ENCODE measurements at regions not wholly inside any gene's neighbourhood (a gene's known extent, or its start where the extent isn't known, plus 50 kb on each side); places are given as distances from the start of the nearest gene placed in this dataset.
"Not testable (repeated sequence)": the region's sequence is repeated elsewhere in the genome, so short reads cannot be mapped to it uniquely, and the experiment has no call there.

DNA sequence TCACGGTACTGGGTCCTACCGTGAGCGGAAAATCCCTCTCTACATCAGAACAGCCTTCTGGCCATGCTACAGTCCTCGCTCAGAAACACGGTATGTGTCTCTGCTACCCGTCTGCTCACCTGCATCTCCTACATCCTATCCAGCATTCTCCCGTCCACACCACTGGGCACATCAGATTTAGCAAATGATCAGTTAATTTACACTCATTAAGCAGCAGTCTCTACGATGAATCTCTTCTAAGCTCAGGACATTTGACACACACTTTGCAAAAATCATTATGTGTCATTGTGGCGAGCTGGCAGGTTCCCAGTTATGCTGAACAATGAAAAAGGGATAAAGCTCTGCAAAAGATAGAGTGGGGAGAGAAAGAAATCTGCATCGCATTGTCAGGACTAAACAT is 105.2 kb downstream of the ATP6V0E2 start:
- not testable (repeated sequence) for ATAC-seq; H3K36me3 Mint-ChIP-seq; H3K9me3 Mint-ChIP-seq; DNase-seq (ENCODE audit: low spot score in 2 of 2); H3K27ac Mint-ChIP-seq

DNA sequence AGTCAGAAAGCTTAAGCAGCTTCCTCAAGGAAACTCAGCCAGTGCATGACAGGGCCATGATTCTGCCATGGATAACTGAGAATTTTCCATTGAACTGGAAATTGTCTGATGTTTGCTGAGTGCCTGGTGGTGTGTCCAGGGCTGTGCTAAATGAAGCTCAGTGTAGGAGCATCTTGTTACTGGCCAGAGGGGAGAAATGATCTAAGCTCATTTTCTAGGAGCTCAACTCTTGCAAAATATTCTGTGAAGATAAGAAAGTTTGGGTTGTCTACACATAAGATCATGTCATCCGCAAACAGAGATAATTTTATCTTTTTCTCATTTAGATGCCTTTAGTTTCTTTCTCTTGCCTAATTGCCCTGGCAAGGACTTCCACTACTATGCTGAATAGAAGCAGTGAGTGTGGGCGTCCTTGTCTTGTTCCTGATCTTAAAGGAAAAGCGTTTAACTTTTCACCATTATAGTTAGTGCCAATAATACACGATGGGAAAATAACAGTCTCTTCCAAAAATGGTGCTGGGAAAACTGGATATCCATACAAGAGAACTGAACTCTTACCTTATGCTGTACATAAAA is 108.9 kb downstream of the ATP6V0E2 start:
- not testable (repeated sequence) for H3K36me3 Mint-ChIP-seq; H3K9me3 Mint-ChIP-seq; ATAC-seq; DNase-seq (ENCODE audit: low spot score in 2 of 2); H3K27ac Mint-ChIP-seq

GRCh38 chr7:149986866-149987265 is 113.1 kb downstream of the ATP6V0E2 start:
- not testable (repeated sequence) for ATAC-seq; H3K36me3 Mint-ChIP-seq; DNase-seq (ENCODE audit: low spot score in 2 of 2); H3K9me3 Mint-ChIP-seq; H3K27ac Mint-ChIP-seq

- not testable (repeated sequence) for DNase-seq (ENCODE audit: low spot score in 2 of 2); H3K9me3 Mint-ChIP-seq; ATAC-seq; H3K36me3 Mint-ChIP-seq; H3K27ac Mint-ChIP-seq
These were observed 118.0 kb downstream of the ATP6V0E2 start for GRCh38 chr7:149991652-149992302.

- not testable (repeated sequence) for H3K9me3 Mint-ChIP-seq; H3K27ac Mint-ChIP-seq; DNase-seq (ENCODE audit: low spot score in 2 of 2); ATAC-seq; H3K36me3 Mint-ChIP-seq
These were observed 118.6 kb downstream of the ATP6V0E2 start for GRCh38 chr7:149992366-149992765.

DNA sequence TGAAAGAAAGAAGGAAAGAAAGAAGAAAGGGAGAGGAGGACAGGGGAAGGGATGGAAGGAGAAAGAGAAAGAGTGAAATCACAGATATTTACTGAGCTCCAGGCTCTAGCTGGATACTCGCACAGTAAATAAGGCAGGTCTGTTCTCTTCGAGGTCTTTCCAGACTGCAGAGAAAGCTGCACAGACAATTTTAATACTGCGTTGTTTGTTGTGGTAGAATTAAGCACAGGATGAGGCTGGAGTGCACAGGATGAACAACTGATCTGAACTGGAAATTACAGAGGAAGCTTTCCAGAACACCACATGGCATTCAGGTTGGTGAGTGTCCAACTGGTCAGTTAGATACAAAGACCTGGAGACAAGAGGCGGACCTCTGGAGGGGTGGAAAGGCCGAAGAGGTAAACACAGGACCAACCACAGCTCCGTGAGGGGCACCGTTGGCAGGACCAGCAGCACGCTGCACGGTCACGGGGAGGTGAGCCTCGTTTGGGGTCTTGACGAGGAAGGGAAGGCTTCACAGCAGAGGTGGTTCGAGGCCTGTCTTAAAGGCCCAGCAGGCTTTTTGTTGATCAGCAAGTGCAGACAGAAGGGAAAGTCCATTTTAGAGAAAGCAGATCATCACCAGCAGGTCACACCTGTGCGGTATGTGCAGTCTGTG is 121.7 kb downstream of the ATP6V0E2 start:
- DNase-seq (ENCODE audit: low spot score in 2 of 2); H3K36me3 Mint-ChIP-seq; H3K9me3 Mint-ChIP-seq; ATAC-seq: not testable (repeated sequence)
- H3K27ac Mint-ChIP-seq = peak overlapping the region in 1 of 2 donors; percentile 40

DNA sequence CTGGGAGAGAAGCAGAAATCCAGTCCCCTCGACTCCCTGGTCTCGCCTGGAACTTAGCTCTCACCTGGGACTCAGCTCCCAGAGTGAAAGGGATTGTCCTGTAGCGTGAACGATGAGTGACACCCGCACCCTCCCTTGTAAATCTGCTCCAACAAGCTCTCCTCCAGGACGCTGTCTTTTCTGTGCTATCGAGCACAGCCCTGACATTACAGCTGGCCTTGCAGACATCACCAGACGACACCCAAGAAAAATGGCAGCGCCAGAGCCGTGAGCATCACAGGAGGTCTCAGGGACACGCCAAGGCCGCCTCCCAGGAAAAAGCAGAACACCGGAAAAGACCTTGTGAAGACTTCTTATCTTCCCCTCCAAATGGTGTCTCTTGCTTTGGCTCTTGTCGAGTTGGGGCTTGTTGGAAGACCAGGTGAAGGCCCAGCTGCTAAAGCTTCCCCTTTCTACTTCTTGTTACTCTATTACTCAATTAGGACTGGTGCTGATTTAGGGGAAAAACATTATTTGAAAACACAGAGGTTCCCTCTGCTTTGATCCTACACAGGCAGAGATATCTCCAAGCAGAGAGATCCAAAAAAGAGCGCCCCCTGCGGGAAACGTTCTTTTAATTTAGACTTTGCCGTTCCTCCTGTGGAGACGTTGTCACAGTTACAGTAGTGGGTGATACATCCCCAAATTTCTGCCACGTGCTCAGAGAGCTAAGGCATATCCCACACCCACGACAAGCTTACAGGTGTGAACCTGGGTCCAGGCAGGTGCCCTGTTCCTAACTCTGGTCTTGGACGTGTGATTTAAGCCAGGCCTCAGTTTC is 127.2 kb downstream of the ATP6V0E2 start:
- H3K27ac Mint-ChIP-seq, H3K9me3 Mint-ChIP-seq, H3K36me3 Mint-ChIP-seq: not testable (repeated sequence)
- DNase-seq (ENCODE audit: low spot score in 2 of 2) (peak in 1 of 2 donors; percentile 20), ATAC-seq (peak in 1 of 2 donors; percentile 44)

- H3K36me3 Mint-ChIP-seq = no peaks in the 10 kb centered on the region
- DNase-seq (ENCODE audit: low spot score in 2 of 2) (no peak), ATAC-seq (peak; percentile 24 to 40)
- no peak overlapping the region for H3K27ac Mint-ChIP-seq
- H3K9me3 Mint-ChIP-seq = no peaks in the 10 kb centered on the region
These were observed 129.6 kb downstream of the ATP6V0E2 start for GRCh38 chr7:150003304-150003810.

GRCh38 chr7:150003973-150004372 is 130.2 kb downstream of the ATP6V0E2 start:
- not testable (repeated sequence) for H3K36me3 Mint-ChIP-seq; H3K27ac Mint-ChIP-seq; DNase-seq (ENCODE audit: low spot score in 2 of 2); H3K9me3 Mint-ChIP-seq
- ATAC-seq = peak in 1 of 2 donors; percentile 18

- not testable (repeated sequence) for H3K9me3 Mint-ChIP-seq; ATAC-seq; H3K27ac Mint-ChIP-seq; H3K36me3 Mint-ChIP-seq; DNase-seq (ENCODE audit: low spot score in 2 of 2)
These were observed 131.1 kb downstream of the ATP6V0E2 start for GRCh38 chr7:150004843-150005242.

DNA sequence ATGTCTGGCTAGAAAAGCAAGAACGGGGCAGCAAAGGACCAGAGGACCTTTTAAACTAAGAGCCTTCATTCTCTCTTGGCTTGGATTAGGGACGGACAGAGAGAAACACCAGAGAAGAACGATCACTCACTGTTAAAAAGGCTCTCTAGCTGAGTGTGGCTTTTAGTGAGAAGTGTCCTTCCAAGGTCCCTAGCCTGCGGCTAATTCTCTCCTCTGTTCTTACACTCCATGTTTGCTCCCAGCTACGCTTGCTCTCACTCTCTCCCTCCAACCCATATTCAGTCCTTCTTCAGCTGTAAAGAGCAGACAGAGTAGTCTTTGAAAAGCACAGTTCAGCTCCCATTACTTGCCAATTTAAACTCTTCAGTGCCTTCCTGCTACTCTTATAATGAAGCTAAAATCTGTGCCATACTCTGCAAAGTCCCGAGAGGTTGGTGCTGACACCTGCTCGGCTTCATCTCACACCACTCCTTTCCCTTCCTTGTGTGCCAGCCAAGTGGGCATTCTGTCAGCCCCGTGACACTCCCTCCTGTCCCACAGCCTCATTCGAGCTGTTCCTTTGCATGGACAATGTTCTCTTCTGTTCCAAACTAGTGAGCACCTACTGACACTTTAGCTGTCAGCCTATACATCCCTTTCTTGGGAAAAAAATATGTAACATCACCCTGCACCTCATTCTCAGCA is 136.0 kb downstream of the ATP6V0E2 start:
- DNase-seq (ENCODE audit: low spot score in 2 of 2); ATAC-seq; H3K27ac Mint-ChIP-seq; H3K9me3 Mint-ChIP-seq; H3K36me3 Mint-ChIP-seq: not testable (repeated sequence)

- not testable (repeated sequence) for H3K27ac Mint-ChIP-seq; H3K36me3 Mint-ChIP-seq; H3K9me3 Mint-ChIP-seq; ATAC-seq; DNase-seq (ENCODE audit: low spot score in 2 of 2)
These were observed 143.0 kb downstream of the ATP6V0E2 start for GRCh38 chr7:150016651-150017189.

DNA sequence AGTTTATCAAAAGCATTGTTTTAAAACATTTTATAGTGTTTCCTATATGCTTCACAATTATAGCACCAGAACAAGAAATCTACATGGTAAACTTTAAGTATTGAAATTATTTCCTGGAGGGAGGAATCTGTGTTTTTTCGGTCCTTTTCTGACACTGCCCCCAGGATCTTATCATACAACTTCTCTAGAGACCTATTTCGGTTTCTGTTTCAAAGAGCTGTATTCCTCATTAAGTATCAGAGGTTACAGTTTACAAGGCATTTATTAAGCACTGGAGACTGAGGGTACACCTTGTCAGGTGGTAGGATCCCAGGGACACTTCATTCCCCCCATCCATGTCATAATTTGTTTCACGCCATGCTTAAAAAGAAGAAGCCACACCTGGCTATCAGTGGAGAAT is 146.4 kb downstream of the ATP6V0E2 start:
- H3K9me3 Mint-ChIP-seq; DNase-seq (ENCODE audit: low spot score in 2 of 2); H3K27ac Mint-ChIP-seq; ATAC-seq; H3K36me3 Mint-ChIP-seq: not testable (repeated sequence)

- not testable (repeated sequence) for ATAC-seq; H3K27ac Mint-ChIP-seq; H3K9me3 Mint-ChIP-seq; H3K36me3 Mint-ChIP-seq; DNase-seq (ENCODE audit: low spot score in 2 of 2)
These were observed 151.1 kb downstream of the ATP6V0E2 start for GRCh38 chr7:150024550-150025490.

GRCh38 chr7:150025802-150026201 is 152.0 kb downstream of the ATP6V0E2 start:
- not testable (repeated sequence) for ATAC-seq; H3K27ac Mint-ChIP-seq; DNase-seq (ENCODE audit: low spot score in 2 of 2); H3K36me3 Mint-ChIP-seq; H3K9me3 Mint-ChIP-seq
